Heart left ventricle (tissue), 16 donors: ENCODE measurements at regions not wholly inside any gene's neighbourhood (a gene's known extent, or its start where the extent isn't known, plus 50 kb on each side); places are given as distances from the start of the nearest gene placed in this dataset.

Experiments
- ATAC-seq, 4 donors: fragments of 200-7000 bp; cut with Tn5 transposase; one replicate each; pipeline ENCODE4 v1.9.1; 2020 to 2022; ENCODE audit warnings: moderate library complexity in 4 of 4, mild to moderate bottlenecking in 3 of 4, moderate number of reproducible peaks in 1 of 4
- DNase-seq, 5 donors: peaks; one replicate each; pipeline ENCODE4 v3.0.0-alpha.2; 2020
- H3K27ac ChIP-seq, 12 donors: fragments of 200-600 bp; sonication (generic) in 4 of 12; one replicate each; pipeline versions ENCODE4 v1.5.0 to v1.8.0; 2016 to 2022; ENCODE audit warnings: mild to moderate bottlenecking in 2 of 12
- H3K27me3 ChIP-seq, 9 donors: fragments of 200-600 bp; sonication (generic) in 2 of 9; one replicate each; pipeline versions ENCODE4 v1.5.1 to v1.8.0; 2016 to 2022; ENCODE audit warnings: mild to moderate bottlenecking in 3 of 9
- H3K36me3 ChIP-seq, 9 donors: fragments of 200-600 bp; sonication (generic) in 2 of 9; one replicate each; pipeline versions ENCODE4 v1.5.0 to v1.8.0; 2018 to 2022; ENCODE audit warnings: mild to moderate bottlenecking in 2 of 9
- H3K4me1 ChIP-seq, 12 donors: fragments of 200-600 bp; sonication (generic) in 4 of 12; one replicate each; pipeline versions ENCODE4 v1.5.0 to v1.8.0; 2016 to 2022; ENCODE audit warnings: mild to moderate bottlenecking in 3 of 12
- H3K4me3 ChIP-seq, 12 donors: fragments of 200-600 bp; sonication (generic) in 4 of 12; one replicate each; pipeline versions ENCODE4 v1.5.0 to v1.8.0; 2017 to 2022; ENCODE audit warnings: mild to moderate bottlenecking in 9 of 12, moderate library complexity in 4 of 12
- H3K9me3 ChIP-seq, 12 donors: fragments of 200-600 bp; sonication (generic) in 4 of 12; one replicate each; pipeline versions ENCODE4 v1.5.0 to v1.8.0; 2016 to 2022; ENCODE audit warnings: mild to moderate bottlenecking in 1 of 12
- CTCF ChIP-seq, 12 donors: fragments of 200-600 bp; sonication (generic) in 4 of 12; IDR thresholded peaks; one replicate each; pipeline versions ENCODE4 v1.5.0 to v1.8.0; 2018 to 2022; ENCODE audit warnings: antibody characterized with exemption in 12 of 12, mild to moderate bottlenecking in 5 of 12
- POLR2A ChIP-seq, 2 donors: fragments of 450-650 bp; IDR thresholded peaks; one replicate each; pipeline ENCODE4 v1.6.1; 2017; ENCODE audit warnings: antibody characterized with exemption in 2 of 2, mild to moderate bottlenecking in 2 of 2, moderate library complexity in 2 of 2
- WGBS, 4 donors: extraction: QIAGEN DNeasy Blood & Tissue Kit in 2 of 4; methylation state at CpG; one replicate each; pipeline versions ENCODE4 v1.1.5 to v1.1.7; 2013 to 2018; 5-methylcytosine and 5-hydroxymethylcytosine counted together
- intact Hi-C, 10 donors: fragments of 100-400 bp; cut with DNase I; formaldehyde crosslinking; loops; one replicate each; pipeline versions ENCODE4 v1.11.1 to v1.14.2; 2022
- donor health status: ischemic (EF 13 %, LVEDD 7.1; RV severe dilation, severe dysfunction).
- donor health status: healthy with polysubstance abuse.
- donor health status: DM: no; HTN: yes; CAD: no.
- donor health status: DM: no; HTN: no; CAD: no.
- donor health status: ischemic (EF 25% LVEDD 6.9; RV normal size, moderate dysfunction).
- donor health status: ischemic (EF 25% LVEDD 5.7; RV mildly dilated, moderate dysfunction).
- donor health status: healthy.
- donor health status: DM: yes; HTN: yes; CAD: no.
- donor health status: ischemic (EF 35%, LVEDD 5.7; RV mildly dilated, moderate dysfunction).
- donor health status: nonischemic (EF 11% LVEDD 7.7; RV severe dilation, severe dysfunction).
- donor health status: DM: yes; HTN: yes; CAD: no.
- donor health status: PGD.
- donor health status: ischemic (EF 29% LVEDD 5.4; RV normal size, mild dysfunction).
- donor health status: nonischemic (EF 23%, LVEDD 6.1; RV moderate dilation, normal function).

DNA sequence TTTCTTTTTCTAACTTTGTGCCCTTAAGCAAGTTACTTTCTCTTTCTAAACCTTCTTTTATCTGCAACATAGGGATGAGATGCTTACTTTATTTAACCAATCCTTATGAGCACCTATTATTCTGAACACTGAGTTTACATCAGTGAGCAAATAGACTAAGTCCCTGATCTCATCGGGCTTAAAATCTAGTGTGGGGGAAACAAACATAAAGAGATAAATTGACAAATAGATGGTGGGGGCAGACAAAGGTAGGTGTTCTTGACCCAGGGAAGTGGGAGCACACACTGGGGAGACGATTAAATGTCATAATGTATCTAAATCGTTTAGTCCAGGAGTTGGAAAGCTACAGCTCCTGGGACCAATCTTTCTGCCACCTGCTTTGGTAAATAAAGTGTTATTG is 129.6 kb downstream of the TFAP2C start:
- Histone ChIP-seq H3K4me1 (no peaks in the 10 kb centered on the region), H3K4me3 (no peak overlapping the region), H3K27me3 (peaks cover 0 to 10% (median 0%) of the 10 kb centered on the region in 9 donors), H3K27ac (no peak overlapping the region), H3K9me3 (no peaks in the 10 kb centered on the region), H3K36me3 (no peaks in the 10 kb centered on the region)
- WGBS, 4 donors: 74 to 87% (median 86%) methylated on average over 3 of the region's 3 CpGs
- ATAC-seq (no peak), DNase-seq (no peak)
- no peak for TF ChIP-seq CTCF (IDR thresholded peaks at IDR 0.05)
- no peak for TF ChIP-seq POLR2A (IDR thresholded peaks at IDR 0.05)
- intact Hi-C loops: no loop called here

GRCh38 chr20:56759741-56760278 is 130.7 kb downstream of the TFAP2C start:
- intact Hi-C loops: no loop called here
- H3K9me3 ChIP-seq: no peaks in the 10 kb centered on the region
- no peaks in the 10 kb centered on the region for H3K4me1 ChIP-seq
- 80 to 85% (median 82%) methylated on average over 8 of the region's 8 CpGs for WGBS, 4 donors
- H3K27ac ChIP-seq: no peak overlapping the region
- H3K36me3 ChIP-seq: no peaks in the 10 kb centered on the region
- H3K4me3 ChIP-seq: no peak overlapping the region
- peaks cover 0 to 8% (median 0%) of the 10 kb centered on the region in 9 donors for H3K27me3 ChIP-seq
- TF ChIP-seq POLR2A (IDR thresholded peaks at IDR 0.05) (no peak), CTCF (IDR thresholded peaks at IDR 0.05) (no peak)
- ATAC-seq (no peak), DNase-seq (no peak)

GRCh38 chr20:56760610-56761009 is 131.5 kb downstream of the TFAP2C start:
- Histone ChIP-seq H3K9me3 (no peaks in the 10 kb centered on the region), H3K4me3 (no peak overlapping the region), H3K27ac (no peak overlapping the region), H3K4me1 (no peaks in the 10 kb centered on the region), H3K27me3 (peaks cover 0 to 8% (median 0%) of the 10 kb centered on the region in 9 donors), H3K36me3 (no peaks in the 10 kb centered on the region)
- intact Hi-C loops: no loop called here
- ATAC-seq (no peak), DNase-seq (no peak)
- WGBS, 4 donors: 69 to 84% (median 79%) methylated on average over 6 of the region's 6 CpGs
- TF ChIP-seq POLR2A (IDR thresholded peaks at IDR 0.05): no peak
- no peak for TF ChIP-seq CTCF (IDR thresholded peaks at IDR 0.05)

DNA sequence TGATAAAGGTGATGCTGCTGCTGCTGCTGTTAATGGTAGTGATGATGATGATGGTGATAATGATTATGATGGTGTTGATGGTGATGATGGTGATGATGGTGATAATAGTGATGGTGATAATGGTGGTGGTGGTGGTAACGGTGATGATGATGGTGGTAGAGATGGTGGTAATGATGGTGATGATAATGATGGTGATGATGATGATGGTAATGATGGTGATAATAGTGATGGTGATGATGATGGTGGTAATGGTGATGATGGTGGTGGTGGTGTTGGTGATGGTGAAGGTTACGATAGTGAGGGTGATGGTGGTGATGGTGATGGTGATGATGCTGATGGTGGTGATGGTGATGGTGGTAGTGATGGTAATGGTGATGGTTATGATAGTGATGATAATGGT is 132.3 kb downstream of the TFAP2C start:
- Histone ChIP-seq H3K36me3 (no peaks in the 10 kb centered on the region), H3K9me3 (no peaks in the 10 kb centered on the region), H3K4me1 (no peaks in the 10 kb centered on the region), H3K4me3 (no peak overlapping the region), H3K27me3 (peaks cover 0 to 1% (median 0%) of the 10 kb centered on the region in 9 donors), H3K27ac (no peak overlapping the region)
- DNase-seq (no peak), ATAC-seq (no peak)
- TF ChIP-seq CTCF (IDR thresholded peaks at IDR 0.05) (no peak), POLR2A (IDR thresholded peaks at IDR 0.05) (no peak)
- WGBS, 4 donors: 85 to 93% (median 91%) methylated on average over 2 of the region's 2 CpGs
- intact Hi-C loops: no loop called here
